HUES48 (cell line): ENCODE measurements at regions not wholly inside any gene's neighbourhood (a gene's known extent, or its start where the extent isn't known, plus 50 kb on each side); places are given as distances from the start of the nearest gene placed in this dataset.
A peak's percentile ranks its signal among the peaks of the same experiment; 100 is the strongest.

Source experiments
- H3K27ac ChIP-seq: one replicate; pipeline ENCODE4 v1.7.0; 2013; ENCODE audit warnings: low read depth, low read length, inconsistent platforms
- H3K27me3 ChIP-seq: 2 replicates; pipeline ENCODE4 v1.6.1; 2013; ENCODE audit warnings: mild to moderate bottlenecking, low read length; ENCODE audit not compliant: control insufficient read depth, insufficient read depth
- H3K36me3 ChIP-seq: 2 replicates; pipeline ENCODE4 v1.6.1; 2013; ENCODE audit warnings: low read length; ENCODE audit not compliant: control insufficient read depth, insufficient read depth
- H3K4me1 ChIP-seq: 2 replicates; pipeline ENCODE4 v1.6.1; 2013; ENCODE audit warnings: mild to moderate bottlenecking, low read length; ENCODE audit not compliant: control insufficient read depth, insufficient read depth
- H3K4me3 ChIP-seq: 2 replicates; pipeline ENCODE4 v1.5.1; 2013; ENCODE audit warnings: mild to moderate bottlenecking, low read depth, low read length
- H3K9ac ChIP-seq: 2 replicates; pipeline ENCODE4 v1.6.1; 2013; ENCODE audit warnings: mild to moderate bottlenecking, low read depth, low read length, moderate library complexity
- H3K9me3 ChIP-seq: 2 replicates; pipeline ENCODE4 v1.6.1; 2013; ENCODE audit warnings: low read length; ENCODE audit not compliant: control insufficient read depth, insufficient read depth

DNA sequence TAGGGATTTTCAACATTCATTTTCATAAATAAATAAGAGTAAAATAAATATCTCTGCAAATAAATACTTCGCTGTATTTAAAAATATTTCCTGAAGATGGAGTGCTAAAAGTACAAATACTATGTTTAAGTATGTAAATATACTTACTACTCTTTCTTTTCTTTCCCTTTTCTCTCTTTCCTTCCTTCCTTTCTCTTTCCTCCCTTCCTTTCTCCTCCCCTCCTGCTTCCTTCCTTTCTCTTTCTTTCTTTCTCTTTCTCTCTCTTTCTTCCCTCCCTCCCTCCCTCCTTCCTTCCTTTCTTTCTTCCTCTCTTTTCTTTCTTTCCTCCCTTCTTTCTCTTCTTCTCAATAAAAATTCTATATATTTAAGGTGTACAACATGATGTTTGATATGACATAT is 496.1 kb downstream of the CCSER2 start:
- Histone ChIP-seq H3K4me1 (peaks cover 11% of the 10 kb centered on the region), H3K4me3 (no peak overlapping the region), H3K27me3 (no peaks in the 10 kb centered on the region), H3K9ac (no peak overlapping the region), H3K36me3 (no peaks in the 10 kb centered on the region), H3K27ac (no peak overlapping the region), H3K9me3 (no peaks in the 10 kb centered on the region)

GRCh38 chr10:84825330-84825729 is 496.9 kb downstream of the CCSER2 start:
- no peak overlapping the region for H3K4me3 ChIP-seq
- no peak overlapping the region for H3K9ac ChIP-seq
- peaks cover 11% of the 10 kb centered on the region for H3K4me1 ChIP-seq
- H3K36me3 ChIP-seq = no peaks in the 10 kb centered on the region
- H3K9me3 ChIP-seq = no peaks in the 10 kb centered on the region
- no peaks in the 10 kb centered on the region for H3K27me3 ChIP-seq
- no peak overlapping the region for H3K27ac ChIP-seq

DNA sequence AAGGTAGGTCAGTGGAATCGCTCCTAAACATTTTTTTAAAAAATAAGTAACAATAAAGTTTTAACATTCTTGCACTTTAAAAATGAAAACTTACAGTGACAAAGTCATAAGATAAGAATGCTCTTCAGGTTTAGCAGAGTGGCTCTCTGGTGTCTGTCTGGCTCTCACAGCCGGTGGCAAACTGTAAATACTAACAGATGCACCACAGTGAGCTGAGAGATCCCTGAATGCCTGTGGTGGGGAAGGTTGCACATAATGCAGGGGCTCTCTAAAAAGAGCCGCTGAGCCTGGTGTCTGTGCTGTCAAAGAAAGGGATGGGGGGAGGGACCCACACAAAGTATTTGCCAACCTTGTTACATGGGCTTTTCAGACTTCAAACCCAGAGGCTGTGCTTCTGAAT is 498.3 kb downstream of the CCSER2 start:
- H3K36me3 ChIP-seq = no peaks in the 10 kb centered on the region
- H3K27ac ChIP-seq = peak overlapping the region; percentile 16
- peaks cover 11% of the 10 kb centered on the region for H3K4me1 ChIP-seq
- no peak overlapping the region for H3K4me3 ChIP-seq
- no peaks in the 10 kb centered on the region for H3K27me3 ChIP-seq
- no peaks in the 10 kb centered on the region for H3K9me3 ChIP-seq
- no peak overlapping the region for H3K9ac ChIP-seq

DNA sequence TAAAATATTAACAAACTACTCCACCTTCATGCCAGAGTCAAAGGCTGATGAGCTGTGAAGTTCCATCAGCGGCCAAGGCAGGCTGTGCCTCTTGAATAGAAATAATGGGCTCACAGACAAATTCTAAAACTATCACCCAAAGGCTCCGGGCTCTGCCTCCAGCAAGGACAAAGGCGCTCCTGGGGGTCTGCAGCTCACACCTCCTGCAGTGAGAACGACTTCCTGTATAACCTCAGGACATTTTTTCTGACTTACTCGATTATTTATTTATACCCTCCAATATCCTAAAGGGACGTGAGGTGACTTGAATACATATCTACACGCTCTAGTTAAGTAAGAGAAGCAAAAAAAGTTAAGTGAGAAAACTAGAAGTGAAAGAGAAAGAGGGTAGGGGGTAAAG is 500.7 kb downstream of the CCSER2 start:
- Histone ChIP-seq H3K9me3 (no peaks in the 10 kb centered on the region), H3K27ac (no peak overlapping the region), H3K27me3 (no peaks in the 10 kb centered on the region), H3K4me3 (no peak overlapping the region), H3K4me1 (peaks cover 11% of the 10 kb centered on the region), H3K9ac (no peak overlapping the region), H3K36me3 (no peaks in the 10 kb centered on the region)

DNA sequence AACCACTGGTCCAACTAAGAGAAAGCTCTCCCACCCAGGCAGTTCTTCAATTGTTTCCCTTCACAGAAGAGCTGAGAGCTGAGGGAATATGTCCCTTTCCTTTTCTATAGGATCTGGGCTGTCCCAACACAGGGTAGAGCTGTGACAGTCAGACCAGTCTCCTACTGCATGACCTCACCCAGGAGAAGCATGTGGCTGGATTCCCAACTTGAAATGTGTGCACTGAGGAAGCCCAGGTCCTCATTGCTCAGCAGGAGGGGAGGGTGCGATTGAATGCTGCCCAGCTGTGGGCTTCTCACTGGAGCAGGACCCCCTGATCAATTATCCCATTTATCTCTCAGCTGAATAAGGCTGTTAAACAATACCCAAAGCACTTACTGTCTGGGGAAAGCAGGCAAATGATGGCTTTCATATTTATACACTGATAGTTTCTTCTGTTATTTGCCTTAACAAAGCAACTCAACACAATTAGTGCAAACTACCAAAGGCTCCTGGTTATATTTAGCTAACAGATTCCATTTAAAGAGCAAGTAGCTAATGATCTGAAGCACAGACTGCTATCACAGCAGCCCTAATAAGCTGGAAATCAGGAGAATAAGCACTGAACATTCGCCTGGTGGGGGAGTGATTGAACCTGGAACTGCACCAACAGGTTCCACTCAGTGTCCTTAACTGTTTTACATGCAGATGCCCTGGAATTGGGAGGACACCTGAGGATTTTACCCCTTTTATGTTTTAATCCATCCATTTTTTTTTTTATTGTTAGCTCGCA is 508.8 kb downstream of the CCSER2 start:
- no peak overlapping the region for H3K4me3 ChIP-seq
- no peaks in the 10 kb centered on the region for H3K9me3 ChIP-seq
- H3K36me3 ChIP-seq = no peaks in the 10 kb centered on the region
- no peak overlapping the region for H3K27ac ChIP-seq
- no peaks in the 10 kb centered on the region for H3K4me1 ChIP-seq
- H3K9ac ChIP-seq = no peak overlapping the region
- H3K27me3 ChIP-seq = no peaks in the 10 kb centered on the region

GRCh38 chr10:84837877-84838276 is 509.5 kb downstream of the CCSER2 start:
- Histone ChIP-seq H3K4me3 (no peak overlapping the region), H3K27ac (no peak overlapping the region), H3K27me3 (no peaks in the 10 kb centered on the region), H3K9me3 (no peaks in the 10 kb centered on the region), H3K9ac (no peak overlapping the region), H3K4me1 (no peaks in the 10 kb centered on the region), H3K36me3 (no peaks in the 10 kb centered on the region)

DNA sequence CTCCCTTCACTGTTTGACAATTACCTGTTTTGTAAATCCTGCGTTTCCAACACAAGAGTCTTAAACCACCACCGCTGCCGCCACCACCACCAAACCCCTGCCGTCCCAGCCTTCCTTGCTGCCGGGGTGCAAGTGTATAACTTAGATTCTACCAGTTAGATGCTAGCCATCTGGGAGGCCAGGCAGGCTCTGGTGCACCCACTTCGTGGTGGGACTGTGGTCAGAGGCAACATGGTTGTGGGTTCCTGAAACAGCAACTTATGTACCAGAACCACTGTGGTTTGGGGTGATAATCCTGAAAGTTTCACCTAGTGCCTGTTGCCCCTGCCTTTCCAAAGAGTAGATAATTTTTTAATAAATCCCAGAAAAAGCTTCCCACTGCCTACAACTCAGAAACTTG is 510.5 kb downstream of the CCSER2 start:
- Histone ChIP-seq H3K9ac (no peak overlapping the region), H3K9me3 (no peaks in the 10 kb centered on the region), H3K36me3 (no peaks in the 10 kb centered on the region), H3K27me3 (no peaks in the 10 kb centered on the region), H3K27ac (no peak overlapping the region), H3K4me1 (no peaks in the 10 kb centered on the region), H3K4me3 (no peak overlapping the region)

GRCh38 chr10:84842593-84842992 is 514.2 kb downstream of the CCSER2 start:
- no peak overlapping the region for H3K27ac ChIP-seq
- no peaks in the 10 kb centered on the region for H3K36me3 ChIP-seq
- H3K27me3 ChIP-seq = no peaks in the 10 kb centered on the region
- no peaks in the 10 kb centered on the region for H3K4me1 ChIP-seq
- no peaks in the 10 kb centered on the region for H3K9me3 ChIP-seq
- H3K9ac ChIP-seq = no peak overlapping the region
- no peak overlapping the region for H3K4me3 ChIP-seq

DNA sequence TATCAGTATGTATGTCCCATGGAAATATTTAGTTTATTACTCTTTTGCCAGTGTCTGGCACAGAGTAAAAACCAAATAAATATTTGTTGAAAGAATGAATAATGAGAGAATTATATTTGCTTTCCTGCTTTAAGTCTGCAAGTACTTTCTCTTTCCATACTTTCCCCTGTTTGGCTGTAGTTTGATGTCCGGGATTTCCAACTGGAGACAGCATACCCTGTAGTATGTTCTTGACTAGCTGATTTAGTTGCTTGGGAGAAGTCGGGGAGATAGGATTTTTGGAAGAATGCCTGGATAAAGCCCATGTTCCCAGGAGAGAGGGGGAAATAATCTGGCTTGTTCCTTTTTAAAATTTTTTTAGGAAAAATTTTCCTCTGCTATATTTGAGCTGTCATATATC is 516.1 kb downstream of the CCSER2 start:
- H3K27ac ChIP-seq = no peak overlapping the region
- H3K9me3 ChIP-seq = no peaks in the 10 kb centered on the region
- H3K4me1 ChIP-seq = no peaks in the 10 kb centered on the region
- H3K27me3 ChIP-seq = no peaks in the 10 kb centered on the region
- H3K4me3 ChIP-seq = no peak overlapping the region
- no peaks in the 10 kb centered on the region for H3K36me3 ChIP-seq
- H3K9ac ChIP-seq = no peak overlapping the region

- H3K4me3 ChIP-seq = no peak overlapping the region
- no peak overlapping the region for H3K27ac ChIP-seq
- no peaks in the 10 kb centered on the region for H3K4me1 ChIP-seq
- no peaks in the 10 kb centered on the region for H3K9me3 ChIP-seq
- no peaks in the 10 kb centered on the region for H3K27me3 ChIP-seq
- H3K9ac ChIP-seq = no peak overlapping the region
- no peaks in the 10 kb centered on the region for H3K36me3 ChIP-seq
Observed at GRCh38 chr10:84845628-84846261, 517.4 kb downstream of the CCSER2 start.

GRCh38 chr10:84846658-84847316 is 518.4 kb downstream of the CCSER2 start:
- H3K4me3 ChIP-seq = no peak overlapping the region
- H3K4me1 ChIP-seq = no peaks in the 10 kb centered on the region
- H3K9ac ChIP-seq = no peak overlapping the region
- H3K27me3 ChIP-seq = no peaks in the 10 kb centered on the region
- no peaks in the 10 kb centered on the region for H3K36me3 ChIP-seq
- no peak overlapping the region for H3K27ac ChIP-seq
- no peaks in the 10 kb centered on the region for H3K9me3 ChIP-seq
